ENCODE measurements at regions not wholly inside any gene's neighbourhood (a gene's known extent, or its start where the extent isn't known, plus 50 kb on each side); places are given as distances from the start of the nearest gene placed in this dataset.

DNA sequence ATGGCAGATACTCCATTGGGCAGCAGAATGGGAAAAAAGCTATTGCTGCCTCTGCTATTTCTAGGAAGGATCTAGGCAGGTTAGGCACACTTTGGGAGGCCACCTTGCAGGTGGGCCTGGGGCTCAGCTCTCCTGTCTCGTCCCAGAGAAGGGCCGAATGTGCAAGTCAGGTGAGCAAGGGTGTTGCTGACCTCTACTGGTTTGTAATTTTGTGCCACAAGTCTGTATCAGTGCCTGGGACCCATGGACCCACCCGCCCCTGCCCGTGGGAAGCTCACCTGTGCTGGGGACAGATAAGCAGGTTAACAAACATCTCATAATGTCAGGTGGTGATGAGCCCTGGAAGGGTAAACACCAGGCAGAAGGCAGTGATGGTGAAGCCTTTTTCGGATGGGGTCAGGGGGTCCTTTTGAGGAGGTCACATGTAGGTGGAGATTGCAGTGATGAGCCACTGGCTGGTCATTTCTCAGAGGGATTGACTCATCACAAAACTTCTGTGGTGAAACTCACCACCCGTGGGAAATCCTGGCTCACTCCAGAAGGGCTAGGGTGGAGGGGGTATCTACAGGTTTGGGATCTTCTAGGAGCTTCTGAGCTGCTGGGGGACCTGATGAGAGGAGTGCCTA is 161.3 kb downstream of the KLF13 start (continued):
- TF ChIP-seq MTA3 (IDR thresholded peaks at IDR 0.05; ENCODE audit: borderline replicate concordance, low read length) (no peak), MTA2 (IDR thresholded peaks at IDR 0.05; ENCODE audit: low read depth) (peak; percentile 25; the same call in 1 of the 2 replicates), CHD4 (IDR thresholded peaks at IDR 0.05) (no peak), CBFB (IDR thresholded peaks at IDR 0.05; ENCODE audit: low read depth) (peak; percentile 68), SMARCA5 (IDR thresholded peaks at IDR 0.05) (0 out of 2 replicates have a peak, but pooled peaks have one; percentile 58)

DNA sequence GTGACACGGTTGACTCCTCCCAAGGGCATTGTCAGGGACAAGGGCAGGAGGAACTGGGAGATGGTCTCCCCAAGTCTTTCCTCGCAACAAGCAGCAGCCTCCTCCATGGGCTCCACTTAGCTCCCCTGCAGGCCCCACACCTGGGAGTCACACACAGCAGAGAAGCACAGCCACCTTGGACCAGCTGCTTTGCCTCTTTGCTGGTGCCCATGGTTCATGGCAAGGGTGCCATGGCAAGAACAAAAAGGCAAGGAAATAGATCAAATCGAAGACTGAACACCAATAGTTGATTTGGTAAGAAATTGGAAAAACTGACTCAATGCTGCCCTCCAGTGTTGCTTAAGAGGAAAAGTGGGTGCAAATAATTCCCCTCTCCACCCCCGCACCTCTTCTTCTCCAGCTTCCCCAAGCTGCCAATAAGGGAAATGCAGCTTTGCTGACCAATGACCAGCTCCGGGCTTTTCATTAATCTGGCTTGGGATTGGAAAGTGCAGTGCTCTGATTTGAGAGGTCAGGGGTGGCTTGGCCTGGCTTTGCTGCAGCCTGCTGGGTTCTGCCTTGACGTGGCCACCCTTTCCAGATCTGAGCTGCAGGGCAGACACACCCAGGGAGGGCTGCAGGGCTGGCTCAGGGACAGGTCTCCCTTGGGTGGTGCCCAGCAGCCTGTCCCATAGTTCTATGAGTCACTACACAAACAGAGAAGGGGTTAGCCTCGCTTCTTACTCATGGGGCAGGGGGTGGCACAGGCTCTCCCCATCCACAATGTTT is 162.0 kb downstream of the KLF13 start:
- DNase-seq (ENCODE audit: low read depth, low spot score): peak; percentile 78
- no peaks in the 10 kb centered on the region for H4K20me1 ChIP-seq (ENCODE audit: control insufficient read depth, insufficient read depth)
- RAD21 ChIA-PET (ENCODE audit: unreplicated experiment): interaction anchor here (0.7 to 6.4 kb wide), 50 partner anchors 10 to 594 kb away, joined by 3 to 213 read pairs (median 4); partner anchors contain the start of genes FAN1 and KLF13
- peak overlapping the region; percentile 70 for H3K4me2 ChIP-seq (ENCODE audit: control insufficient read depth, insufficient read depth)
- H3K27me3 ChIP-seq (replicated peaks in 1 of 2; ENCODE audit: control insufficient read depth in 2 of 2, insufficient read depth in 2 of 2, low read length in 1 of 2): no peaks in the 10 kb centered on the region
- H3K9me3 ChIP-seq (replicated peaks; ENCODE audit: control insufficient read depth, insufficient read depth, low read length): peaks cover 10% of the 10 kb centered on the region
- in situ Hi-C loops (cut with MboI) (loop anchor here (5.0 kb wide), 3 partner anchors 51 to 286 kb away; no protein-coding TSS in a partner anchor), intact Hi-C loops (cut with micrococcal nuclease; ENCODE audit: unreplicated experiment) (loop anchor here (1.0 to 10.0 kb wide), 9 partner anchors 45 to 504 kb away; partner anchors contain the start of gene KLF13)
- SMC1A ChIA-PET (ENCODE audit: uncharacterized antibody, unreplicated experiment): interaction anchor here (0.6 to 6.4 kb wide), 55 partner anchors 12 to 827 kb away, joined by 3 to 166 read pairs (median 5); no protein-coding TSS in a partner anchor
- peak overlapping the region; percentile 40 for H2AFZ ChIP-seq (ENCODE audit: control insufficient read depth, low read depth, low read length)
- peak; percentile 94 for FAIRE-seq
- no peak overlapping the region for H3K9ac ChIP-seq (ENCODE audit: control insufficient read depth, insufficient read depth, low read length)
- H3K4me3 ChIP-seq: no peak overlapping the region
- H3K4me1 ChIP-seq (ENCODE audit: control insufficient read depth, insufficient read depth, low read length): peaks cover 18% of the 10 kb centered on the region
- no peaks in the 10 kb centered on the region for H3K36me3 ChIP-seq (ENCODE audit: control insufficient read depth in 2 of 2, insufficient read depth in 2 of 2, low read length in 1 of 2)
- no TSS peak for BruUV-seq (replicated peaks)
- CTCF ChIA-PET: interaction anchor here (0.6 to 6.3 kb wide), 76 partner anchors 9 to 691 kb away, joined by 3 to 336 read pairs (median 5); partner anchors contain the start of genes FAN1 and KLF13
- POLR2A ChIA-PET: interaction anchor here (0.6 to 1.9 kb wide), 6 partner anchors 14 to 274 kb away, joined by 3 to 8 read pairs (median 4); no protein-coding TSS in a partner anchor
- WGBS (ENCODE audit: insufficient coverage, insufficient replicate concordance, low lambda C conversion rate, missing lambda C conversion rate): 3% methylated on average over 7 of the region's 7 CpGs
- H3K27ac ChIP-seq (ENCODE audit: control insufficient read depth, insufficient read depth): peak overlapping the region; percentile 49
- ATAC-seq: peak; percentile 73
- no peaks in the 10 kb centered on the region for H3K79me2 ChIP-seq (ENCODE audit: control insufficient read depth, insufficient read depth, low read length)
- TF ChIP-seq MTA2 (IDR thresholded peaks at IDR 0.05; ENCODE audit: low read depth): 0 out of 2 replicates have a peak, but pooled peaks have one; percentile 11
- no peak for TF ChIP-seq YBX1 (IDR thresholded peaks at IDR 0.05)
- peak; percentile 67; the same call in 1 of the 2 replicates for TF ChIP-seq NFYB (IDR thresholded peaks at IDR 0.05; ENCODE audit: insufficient read depth, low read depth, low read length)
- TF ChIP-seq, protein P1, sequence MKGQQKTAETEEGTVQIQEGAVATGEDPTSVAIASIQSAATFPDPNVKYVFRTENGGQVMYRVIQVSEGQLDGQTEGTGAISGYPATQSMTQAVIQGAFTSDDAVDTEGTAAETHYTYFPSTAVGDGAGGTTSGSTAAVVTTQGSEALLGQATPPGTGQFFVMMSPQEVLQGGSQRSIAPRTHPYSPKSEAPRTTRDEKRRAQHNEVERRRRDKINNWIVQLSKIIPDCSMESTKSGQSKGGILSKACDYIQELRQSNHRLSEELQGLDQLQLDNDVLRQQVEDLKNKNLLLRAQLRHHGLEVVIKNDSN (IDR thresholded peaks at IDR 0.05; ENCODE audit: borderline replicate concordance, extremely low read length, insufficient read depth, low read depth, low read length): no peak
- TF ChIP-seq RAD51 (IDR thresholded peaks at IDR 0.05): no peak
- TF ChIP-seq, protein P2, sequence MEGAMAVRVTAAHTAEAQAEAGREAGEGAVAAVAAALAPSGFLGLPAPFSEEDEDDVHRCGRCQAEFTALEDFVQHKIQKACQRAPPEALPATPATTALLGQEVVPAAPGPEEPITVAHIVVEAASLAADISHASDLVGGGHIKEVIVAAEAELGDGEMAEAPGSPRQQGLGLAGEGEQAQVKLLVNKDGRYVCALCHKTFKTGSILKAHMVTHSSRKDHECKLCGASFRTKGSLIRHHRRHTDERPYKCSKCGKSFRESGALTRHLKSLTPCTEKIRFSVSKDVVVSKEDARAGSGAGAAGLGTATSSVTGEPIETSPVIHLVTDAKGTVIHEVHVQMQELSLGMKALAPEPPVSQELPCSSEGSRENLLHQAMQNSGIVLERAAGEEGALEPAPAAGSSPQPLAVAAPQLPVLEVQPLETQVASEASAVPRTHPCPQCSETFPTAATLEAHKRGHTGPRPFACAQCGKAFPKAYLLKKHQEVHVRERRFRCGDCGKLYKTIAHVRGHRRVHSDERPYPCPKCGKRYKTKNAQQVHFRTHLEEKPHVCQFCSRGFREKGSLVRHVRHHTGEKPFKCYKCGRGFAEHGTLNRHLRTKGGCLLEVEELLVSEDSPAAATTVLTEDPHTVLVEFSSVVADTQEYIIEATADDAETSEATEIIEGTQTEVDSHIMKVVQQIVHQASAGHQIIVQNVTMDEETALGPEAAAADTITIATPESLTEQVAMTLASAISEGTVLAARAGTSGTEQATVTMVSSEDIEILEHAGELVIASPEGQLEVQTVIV (IDR thresholded peaks at IDR 0.05; ENCODE audit: borderline replicate concordance, partially characterized antibody): no peak
- peak; percentile 62 for TF ChIP-seq NFIC (IDR thresholded peaks at IDR 0.05; ENCODE audit: low read depth, low read length)
- TF ChIP-seq NBN (IDR thresholded peaks at IDR 0.05): 0 out of 2 replicates have a peak, but pooled peaks have one; percentile 38
- peak; percentile 84 for TF ChIP-seq RAD21 (IDR thresholded peaks at IDR 0.05; ENCODE audit: insufficient read depth, low read depth, low read length)
- TF ChIP-seq, protein P3, sequence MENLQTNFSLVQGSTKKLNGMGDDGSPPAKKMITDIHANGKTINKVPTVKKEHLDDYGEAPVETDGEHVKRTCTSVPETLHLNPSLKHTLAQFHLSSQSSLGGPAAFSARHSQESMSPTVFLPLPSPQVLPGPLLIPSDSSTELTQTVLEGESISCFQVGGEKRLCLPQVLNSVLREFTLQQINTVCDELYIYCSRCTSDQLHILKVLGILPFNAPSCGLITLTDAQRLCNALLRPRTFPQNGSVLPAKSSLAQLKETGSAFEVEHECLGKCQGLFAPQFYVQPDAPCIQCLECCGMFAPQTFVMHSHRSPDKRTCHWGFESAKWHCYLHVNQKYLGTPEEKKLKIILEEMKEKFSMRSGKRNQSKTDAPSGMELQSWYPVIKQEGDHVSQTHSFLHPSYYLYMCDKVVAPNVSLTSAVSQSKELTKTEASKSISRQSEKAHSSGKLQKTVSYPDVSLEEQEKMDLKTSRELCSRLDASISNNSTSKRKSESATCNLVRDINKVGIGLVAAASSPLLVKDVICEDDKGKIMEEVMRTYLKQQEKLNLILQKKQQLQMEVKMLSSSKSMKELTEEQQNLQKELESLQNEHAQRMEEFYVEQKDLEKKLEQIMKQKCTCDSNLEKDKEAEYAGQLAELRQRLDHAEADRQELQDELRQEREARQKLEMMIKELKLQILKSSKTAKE (IDR thresholded peaks at IDR 0.05; ENCODE audit: low read depth, poor library complexity, severe bottlenecking): peak; percentile 50
- no peak for TF ChIP-seq SREBF2 (IDR thresholded peaks at IDR 0.05; ENCODE audit: low read length)

Data from GM12878 (cell line).